CD4-positive, alpha-beta T cell treated with Interleukin-2 at 100 ng/mL for 4 hours (primary cell): ENCODE measurements at regions not wholly inside any gene's neighbourhood (a gene's known extent, or its start where the extent isn't known, plus 50 kb on each side); places are given as distances from the start of the nearest gene placed in this dataset.
"Not testable (repeated sequence)": the region's sequence is repeated elsewhere in the genome, so short reads cannot be mapped to it uniquely, and the experiment has no call there.

ENCODE experiments used
- DNase-seq: peaks from one replicate; pipeline ENCODE4 v3.0.0-alpha.2; 2020; ENCODE audit warnings: low spot score

DNA sequence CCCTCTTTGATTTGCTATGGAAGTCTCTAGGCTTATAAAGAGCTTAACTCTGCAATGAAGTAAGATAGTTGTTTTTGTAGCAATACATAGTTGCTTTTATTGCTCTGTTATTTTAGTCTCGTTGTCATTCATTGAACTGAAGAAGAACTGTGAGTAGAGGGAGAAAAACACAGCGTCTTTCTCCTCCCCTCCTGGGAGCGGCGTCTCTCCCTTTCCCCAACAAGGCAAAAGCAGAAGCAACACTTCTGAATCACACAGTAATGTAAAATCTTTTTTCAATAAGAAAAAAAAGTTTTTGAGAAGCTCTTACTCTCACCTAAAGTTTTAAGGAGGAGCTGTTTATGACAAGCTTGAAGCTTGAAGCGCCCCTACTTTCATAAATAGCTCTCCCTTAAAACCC lies 119.3 kb upstream of the SLC7A14 start:
- no peak for DNase-seq

DNA sequence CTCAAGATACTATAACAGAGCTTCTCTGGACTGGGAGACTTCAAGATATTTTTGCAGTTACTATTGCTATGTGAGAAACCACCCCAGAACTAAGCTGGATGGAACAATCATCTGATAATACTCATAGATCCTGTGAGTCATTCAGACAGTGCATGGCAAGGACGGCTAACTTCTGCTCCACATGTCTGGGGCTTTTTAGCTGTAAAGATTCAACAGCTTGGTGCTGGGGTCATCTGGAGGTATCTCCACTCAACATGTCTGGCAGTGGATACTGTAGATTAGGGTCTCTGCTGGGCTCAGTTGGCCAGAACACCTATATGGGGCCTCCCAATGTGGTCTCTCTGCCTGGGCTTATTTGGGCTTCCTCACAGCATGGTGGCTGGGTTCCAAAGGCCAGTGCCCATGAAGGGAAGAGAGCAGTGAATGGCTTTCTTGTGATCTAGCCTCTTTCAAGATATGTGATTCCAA lies 117.3 kb upstream of the SLC7A14 start:
- DNase-seq: no peak

DNA sequence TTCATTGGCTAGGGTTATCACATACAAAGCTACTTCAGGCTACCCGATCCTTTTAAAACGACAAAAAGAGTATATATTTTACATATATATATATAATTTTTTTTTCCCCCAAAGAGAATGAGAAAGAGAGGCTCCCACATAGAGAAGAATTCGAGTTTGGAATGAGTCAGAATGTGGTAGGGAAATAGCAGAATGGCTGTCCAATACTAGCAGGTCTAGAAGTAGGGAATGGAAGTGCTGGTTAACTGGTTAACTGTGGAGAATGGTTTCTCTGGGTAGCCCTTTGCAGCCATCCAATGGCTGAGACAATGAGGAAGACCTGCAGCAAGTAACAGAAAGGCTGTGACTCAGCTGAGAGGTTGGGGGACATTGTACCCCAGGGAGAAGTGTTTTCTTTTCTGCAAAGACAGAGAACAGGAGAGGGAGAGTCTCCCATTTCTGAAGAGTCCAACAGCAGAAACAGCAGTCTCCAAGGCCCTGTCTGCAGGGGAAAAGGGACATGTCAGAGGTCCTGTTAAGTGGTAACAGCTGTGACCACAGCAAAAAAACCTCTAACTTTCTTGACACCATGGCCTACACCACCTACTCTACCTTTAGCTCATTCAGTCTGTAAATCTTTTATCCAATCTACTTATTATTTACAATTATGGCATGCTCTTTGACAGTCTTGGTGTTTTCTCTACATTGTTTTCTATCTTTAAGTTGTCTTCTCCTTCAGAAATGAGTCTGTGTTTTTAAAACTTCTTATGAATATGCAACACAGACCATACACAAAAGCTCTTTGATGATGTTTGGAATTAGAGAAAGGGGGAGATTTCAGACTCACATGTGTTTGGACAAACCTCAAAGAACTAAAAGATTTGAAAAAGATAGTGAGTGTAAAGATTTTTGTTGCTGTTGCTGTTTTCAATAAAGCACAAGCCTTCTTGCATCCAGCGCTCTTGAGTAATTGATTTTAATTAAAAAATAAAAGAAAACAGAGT lies 116.1 kb upstream of the SLC7A14 start:
- DNase-seq: no peak

DNA sequence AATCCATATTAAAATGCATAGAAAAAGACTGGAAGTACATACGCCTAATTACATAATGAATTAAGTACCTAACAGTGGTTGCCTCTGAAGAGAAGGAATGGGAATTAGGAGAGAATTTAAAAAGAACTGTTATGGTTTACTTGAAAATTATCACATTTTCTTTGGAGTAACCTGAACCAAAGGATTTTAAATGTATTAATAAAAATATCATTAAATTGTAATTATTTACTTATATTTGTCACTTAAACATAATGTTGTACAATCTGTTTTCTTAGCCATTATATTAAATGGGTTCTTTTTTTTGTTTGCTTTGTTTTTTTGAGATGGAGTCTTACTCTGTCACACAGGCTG lies 114.2 kb upstream of the SLC7A14 start:
- no peak for DNase-seq

DNA sequence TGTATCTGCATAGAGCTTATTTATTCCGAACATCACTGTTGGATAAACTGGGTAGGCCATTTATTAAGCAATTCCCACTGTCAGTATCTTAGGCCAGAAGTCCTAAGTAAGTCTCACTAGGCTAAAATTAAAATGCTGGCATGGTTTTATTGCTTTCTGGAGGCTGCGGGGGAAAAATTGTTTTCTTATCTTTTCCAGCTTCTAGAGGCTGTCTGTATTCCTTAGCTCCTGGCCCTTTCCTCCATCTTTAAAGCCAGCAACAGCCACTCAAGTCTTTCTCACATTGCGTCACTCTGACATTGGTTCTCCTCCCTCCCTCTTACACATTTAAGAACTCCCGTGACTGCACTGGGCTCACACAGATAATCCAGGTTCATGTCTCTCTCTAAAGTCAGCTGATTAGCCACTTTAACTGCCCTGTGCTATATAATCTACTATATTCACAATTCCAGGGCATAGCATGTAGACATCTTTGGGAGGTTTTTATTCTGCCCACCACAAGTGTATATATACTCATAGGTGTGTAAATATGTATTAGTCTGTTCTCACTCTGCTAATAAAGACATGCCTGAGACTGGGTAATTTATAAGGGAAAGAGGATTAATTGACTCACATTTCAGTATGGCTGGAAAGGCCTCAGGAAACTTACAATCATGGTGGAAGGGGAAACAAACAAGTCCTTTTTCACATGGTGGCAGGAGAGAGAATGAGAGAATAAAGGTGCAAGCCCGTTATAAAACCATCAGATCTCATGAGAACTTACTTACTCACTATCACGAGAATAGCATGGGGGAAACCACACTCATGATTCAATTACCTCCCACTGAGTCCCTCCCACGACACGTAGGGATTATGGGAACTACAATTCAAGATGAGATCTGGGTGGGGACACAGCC lies 113.5 kb upstream of the SLC7A14 start:
- DNase-seq: no peak

DNA sequence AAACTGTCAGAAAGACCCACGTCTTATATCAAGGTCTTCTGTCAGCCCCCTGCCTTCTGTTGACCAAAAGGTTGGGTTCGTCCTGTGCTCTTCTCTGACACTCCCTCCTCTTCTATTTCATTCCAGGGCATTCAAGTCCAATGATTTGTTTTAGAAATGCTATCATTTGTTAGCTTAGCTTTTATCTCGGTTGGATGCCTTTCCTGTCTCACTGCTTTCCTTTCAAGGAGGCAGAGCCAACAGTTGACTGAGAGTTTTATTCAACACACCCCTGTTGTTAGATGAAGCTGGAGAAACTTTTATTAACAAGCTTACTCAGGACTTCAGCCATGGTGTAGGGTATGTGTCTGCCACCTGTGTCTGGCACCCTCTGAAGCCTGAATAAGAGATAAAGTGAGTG lies 112.0 kb upstream of the SLC7A14 start:
- no peak for DNase-seq

DNA sequence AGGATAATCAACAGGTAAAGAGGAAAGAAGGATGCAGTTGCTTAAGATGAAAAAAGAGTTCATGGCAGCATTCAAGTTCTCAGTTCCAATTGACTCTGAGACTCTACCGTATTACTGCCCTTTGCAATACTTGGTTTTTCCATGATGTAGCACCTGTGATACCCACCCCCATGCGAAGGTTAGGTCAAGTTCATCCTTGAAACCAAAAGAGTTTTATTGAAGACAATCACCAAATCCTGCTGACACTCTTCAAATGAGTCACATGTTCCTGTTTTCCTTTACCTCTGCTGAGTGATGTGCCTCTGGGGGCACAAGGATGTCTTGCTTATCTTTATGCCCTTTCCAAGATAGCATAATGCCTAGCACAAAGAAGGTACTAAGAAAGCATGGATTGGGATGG lies 111.3 kb upstream of the SLC7A14 start:
- no peak for DNase-seq

DNA sequence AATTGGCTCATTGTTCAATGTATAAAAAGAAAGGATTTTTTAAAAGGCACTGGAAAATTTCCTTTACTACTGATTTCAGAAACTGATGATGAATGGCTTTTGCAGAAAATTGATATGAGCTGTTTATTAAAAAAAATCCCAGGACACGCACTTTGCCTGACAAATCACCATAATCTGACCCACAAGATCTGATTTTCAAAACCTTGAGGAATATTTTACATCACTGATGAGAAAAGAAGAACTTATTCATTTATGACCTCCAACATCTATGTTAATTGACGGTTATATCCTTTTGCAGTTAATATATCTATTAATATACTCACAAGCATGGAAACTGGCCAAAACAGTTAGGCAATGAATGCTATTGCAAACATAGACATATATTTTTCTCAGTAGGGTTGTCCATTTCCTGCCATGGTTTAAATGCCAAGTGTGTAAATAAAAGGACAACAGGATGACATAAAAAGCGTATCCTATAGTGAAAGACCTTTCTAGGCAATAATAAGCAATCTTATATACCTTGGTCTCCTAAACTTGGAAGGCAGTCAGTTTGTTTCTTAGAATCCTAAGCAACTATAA lies 109.7 kb upstream of the SLC7A14 start:
- no peak for DNase-seq

DNA sequence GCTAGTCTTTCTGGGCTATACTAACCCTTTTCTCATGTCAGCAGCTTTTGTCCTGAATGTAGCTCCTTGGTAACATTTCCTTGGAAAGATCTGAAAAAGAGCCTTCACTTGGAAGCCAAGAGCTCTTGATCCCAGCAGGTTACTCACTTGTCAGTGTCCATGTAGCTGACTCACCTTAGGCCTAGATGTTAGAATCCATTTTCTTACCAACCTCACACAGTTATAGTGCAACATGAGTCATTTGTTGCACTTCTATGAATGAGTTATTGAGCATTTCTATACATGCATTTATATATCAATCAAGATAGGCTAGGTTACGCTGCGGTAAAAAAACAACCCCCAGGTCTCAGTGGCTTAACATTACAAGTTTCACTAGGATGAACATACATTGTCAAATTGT lies 106.8 kb upstream of the SLC7A14 start:
- DNase-seq: no peak

DNA sequence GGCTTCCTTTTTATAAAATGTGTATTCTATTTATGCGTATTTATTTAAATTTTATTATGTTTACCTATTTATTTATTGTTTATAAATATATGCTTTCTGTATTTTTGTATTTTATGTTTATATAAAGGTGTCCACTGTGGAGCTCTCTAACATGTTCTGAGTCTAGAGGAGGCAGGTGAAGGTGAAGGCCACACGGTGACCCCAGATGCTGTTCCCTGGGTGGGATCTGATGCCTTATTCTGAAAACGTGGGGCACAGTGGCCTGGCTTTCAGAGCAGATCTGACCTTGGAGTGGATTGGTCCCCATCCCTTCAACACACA lies 104.7 kb upstream of the SLC7A14 start:
- no peak for DNase-seq

DNA sequence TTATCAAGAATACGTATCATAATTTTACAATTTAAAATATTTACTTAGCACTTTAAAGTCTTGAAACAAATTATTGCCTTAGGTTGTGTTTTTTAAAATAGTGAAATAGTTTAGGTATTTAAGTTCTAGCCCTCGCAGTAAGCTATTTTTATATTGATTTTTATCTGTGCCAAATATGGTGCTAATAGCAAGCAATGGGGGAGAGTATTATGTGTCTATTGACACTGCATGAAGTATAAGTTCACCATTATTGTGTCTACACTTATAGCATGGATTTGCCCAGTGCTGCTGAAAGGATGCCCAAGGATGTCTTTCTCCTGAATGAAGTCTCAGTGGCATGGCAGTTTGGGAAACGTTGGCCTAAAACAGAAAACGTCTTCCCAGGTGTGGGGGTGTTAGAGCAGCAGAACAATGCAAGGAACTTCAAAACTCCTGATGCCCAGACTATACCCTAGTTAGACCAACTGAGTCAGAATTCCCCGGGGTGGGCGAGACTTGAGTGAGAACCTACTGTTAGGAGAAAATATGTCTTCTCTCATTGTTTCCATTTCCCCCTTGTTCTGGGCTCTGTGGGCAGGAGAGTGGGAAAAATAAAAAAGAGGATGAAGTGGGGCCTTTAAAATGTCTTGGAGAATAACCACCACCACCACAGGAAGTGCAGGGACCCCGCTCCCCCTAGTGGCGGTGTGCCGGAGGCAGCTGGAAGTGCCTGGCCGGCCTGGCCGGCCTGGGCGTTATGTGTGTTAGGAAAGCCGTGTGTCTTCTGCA lies 104.2 kb upstream of the SLC7A14 start:
- peak; percentile 11 for DNase-seq

DNA sequence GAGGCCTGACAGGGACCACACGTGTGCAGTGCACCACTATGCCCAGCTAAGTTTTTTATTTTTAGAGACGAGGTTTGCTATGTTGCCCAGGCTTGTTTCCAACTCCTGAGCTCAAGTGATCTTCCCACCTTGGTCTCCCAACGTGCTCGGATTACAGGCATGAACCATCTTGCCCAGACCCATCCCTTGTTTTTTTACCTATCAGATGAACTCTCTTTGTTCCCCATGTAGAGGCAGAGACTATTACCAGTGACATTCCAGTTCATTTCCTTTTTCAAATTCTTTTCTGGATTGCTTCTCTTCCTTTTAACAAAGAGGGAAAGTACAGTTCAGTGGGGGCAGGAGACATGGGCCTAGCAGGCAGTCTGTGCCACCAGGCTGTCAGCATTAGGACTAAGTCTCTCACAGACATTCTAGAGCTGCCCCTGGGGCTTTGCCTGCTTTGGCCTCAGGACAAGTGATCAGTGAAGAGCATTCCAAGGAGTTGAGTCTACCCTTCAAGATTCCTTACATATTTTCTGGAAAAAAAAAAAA lies 103.5 kb upstream of the SLC7A14 start:
- DNase-seq: no peak

DNA sequence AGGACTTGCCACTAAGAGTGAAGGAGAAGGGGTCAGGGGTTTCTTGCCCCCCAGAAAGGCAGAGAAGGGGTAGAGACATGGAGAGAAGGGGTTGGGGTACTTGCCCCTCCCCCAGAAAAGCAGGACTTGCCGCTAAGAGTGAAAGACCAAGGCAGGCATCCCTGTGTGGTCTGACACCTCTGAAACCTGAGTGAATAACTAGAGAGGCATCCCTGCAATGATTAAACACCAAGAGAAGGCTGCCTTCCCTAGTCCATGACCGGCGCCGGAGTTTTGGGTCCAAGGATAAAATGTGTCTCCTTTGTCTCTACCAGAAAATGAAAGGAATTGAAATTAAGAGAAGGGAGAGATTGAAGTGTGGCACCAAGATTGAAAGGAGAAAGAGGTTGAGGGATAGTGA lies 102.3 kb upstream of the SLC7A14 start:
- DNase-seq: not testable (repeated sequence)

DNA sequence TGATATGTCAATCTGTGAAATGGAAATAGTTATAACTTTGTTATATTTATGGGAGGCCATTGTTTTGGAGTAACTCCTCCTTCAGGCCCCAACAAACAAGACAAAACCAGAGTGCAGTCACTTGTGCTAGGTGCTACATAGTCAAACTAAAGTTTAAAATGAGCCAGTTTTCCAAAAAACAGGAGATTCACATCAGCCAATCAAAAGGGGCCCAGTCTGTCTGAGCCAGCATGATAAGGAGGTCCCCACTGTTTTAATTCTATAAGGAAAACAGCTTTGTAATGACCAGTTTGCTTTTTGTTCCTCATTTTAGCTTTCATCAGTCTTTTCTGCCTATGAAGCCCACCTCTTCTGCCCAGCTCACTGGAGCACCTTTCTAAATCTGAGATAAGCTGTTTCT lies 94.7 kb upstream of the SLC7A14 start:
- no peak for DNase-seq

DNA sequence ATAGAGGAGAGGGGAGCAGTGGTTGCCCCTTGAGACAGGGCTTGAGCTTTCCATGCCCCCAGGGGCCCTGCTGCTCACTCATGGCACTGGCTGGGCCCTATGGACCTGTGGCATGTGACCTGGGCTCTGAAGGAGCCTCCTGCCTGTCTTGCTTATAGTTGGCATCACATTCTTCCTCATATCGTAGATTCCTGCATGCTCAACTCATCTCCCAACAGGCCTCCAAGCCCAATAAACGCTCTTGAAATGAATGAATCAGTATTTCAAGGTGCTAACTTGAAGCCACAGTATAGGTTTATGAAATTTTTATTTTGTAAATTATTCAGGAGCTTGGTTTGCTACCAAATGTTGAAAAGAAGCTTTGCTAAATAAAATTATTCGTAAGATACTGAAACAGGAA lies 93.3 kb upstream of the SLC7A14 start:
- no peak for DNase-seq

DNA sequence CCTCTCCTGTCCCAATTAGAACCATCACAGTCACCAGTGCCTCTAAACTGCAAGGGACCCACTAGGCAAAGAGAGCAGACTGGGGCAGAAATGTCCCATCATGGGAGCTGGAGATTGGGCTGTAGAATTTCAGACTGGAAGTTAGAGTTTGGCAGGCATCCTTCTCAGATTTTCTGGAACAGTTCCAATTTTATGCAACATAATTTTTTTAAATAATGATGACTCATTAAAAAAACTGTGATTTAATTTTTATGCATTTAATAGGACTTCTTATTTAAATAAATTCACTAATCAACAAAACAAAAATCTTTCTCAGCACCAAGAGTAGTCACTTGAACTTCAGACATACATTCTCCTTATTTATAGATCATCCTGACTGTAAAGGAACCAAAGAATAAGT lies 84.6 kb upstream of the SLC7A14 start:
- DNase-seq: no peak

DNA sequence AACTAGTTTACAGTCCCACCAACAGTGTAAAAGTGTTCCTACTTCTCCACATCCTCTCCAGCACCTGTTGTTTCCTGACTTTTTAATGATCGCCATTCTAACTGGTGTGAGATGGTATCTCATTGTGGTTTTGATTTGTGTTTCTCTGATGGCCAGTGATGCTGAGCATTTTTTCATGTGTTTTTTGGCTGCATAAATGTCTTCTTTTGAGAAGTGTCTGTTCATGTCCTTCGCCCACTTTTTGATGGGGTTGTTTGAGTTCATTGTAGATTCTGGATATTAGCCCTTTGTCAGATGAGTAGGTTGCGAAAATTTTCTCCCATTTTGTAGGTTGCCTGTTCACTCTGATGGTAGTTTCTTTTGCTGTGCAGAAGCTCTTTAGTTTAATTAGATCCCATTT lies 77.1 kb upstream of the SLC7A14 start:
- not testable (repeated sequence) for DNase-seq

DNA sequence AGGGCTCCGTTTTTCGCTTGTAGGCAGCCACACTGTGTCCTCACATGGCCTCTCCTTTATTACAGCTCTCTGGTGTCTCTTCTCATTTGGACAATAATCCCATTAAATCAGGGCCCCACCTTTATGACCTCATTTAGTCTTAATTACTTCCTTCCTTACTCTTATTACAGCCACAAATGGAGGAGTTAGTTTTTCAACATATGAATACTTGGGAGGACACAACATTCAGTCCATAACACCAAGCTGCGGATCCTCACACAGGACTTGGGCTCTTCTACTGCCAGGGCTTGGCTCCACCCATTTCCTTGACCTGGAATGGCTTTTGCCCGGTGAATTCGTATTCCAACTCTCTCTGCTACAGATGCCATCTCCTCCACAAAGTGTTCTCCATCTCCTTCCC lies 74.3 kb upstream of the SLC7A14 start:
- DNase-seq: no peak

DNA sequence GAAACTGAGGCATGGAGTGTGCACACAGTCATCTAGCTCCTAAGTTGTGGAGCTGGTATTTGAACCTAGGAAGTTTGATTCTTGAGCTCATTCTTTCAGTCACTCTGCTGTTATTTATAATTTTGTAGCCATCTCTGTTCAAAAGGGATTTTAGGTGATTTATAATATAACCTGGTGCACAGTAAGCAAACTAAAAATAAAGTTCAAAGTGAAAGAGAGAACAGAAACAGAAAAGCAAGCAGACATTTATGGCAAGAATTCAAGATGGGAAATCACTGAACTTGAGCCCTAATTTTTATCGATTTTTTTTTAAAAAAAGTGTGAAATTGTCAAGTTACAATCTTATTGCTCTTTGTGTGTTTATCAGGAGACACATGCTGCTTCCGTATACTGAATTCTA lies 71.4 kb upstream of the SLC7A14 start:
- no peak for DNase-seq

DNA sequence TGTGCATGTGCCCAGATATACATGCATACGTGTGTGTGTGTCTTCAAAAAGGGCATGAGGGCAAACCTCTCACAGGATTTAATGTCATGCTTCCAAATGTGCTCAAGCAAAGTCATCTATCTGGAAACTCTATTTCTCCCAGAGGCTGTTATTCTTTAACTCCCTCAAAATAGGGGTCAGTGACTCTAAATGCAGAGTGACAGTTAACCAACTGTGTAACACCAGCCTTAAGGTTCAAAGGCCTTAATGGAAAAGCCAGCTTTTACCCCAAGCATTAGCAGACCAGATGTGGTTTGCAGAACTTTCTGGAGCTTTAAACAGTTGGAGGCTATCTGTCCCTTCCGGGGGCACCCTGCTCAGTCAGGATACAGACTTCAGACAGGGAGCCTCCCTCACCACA lies 70.4 kb upstream of the SLC7A14 start:
- no peak for DNase-seq

DNA sequence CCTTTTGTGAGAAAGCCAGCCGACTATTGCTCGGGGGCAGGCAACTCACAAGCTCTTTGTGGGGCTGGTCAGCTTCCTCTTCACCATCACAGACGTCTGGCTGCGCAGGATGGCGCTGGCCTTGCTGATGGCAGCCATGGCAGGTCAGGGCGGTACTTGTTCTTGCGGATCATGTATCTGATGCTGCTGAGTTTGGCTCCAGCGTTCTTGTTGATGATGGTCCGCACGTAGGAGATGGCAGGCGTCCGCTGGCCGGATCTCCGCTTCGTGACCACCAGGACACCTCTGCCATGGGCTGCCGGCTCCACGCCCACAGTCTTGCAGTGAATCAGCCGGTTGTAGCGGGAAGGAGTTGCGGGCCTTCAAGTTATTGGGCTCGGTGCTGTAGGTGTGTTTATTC lies 67.9 kb upstream of the SLC7A14 start:
- DNase-seq: no peak
